Tibial nerve (tissue), 3 donors: ENCODE measurements at regions not wholly inside any gene's neighbourhood (a gene's known extent, or its start where the extent isn't known, plus 50 kb on each side); places are given as distances from the start of the nearest gene placed in this dataset.
"Not testable (repeated sequence)": the region's sequence is repeated elsewhere in the genome, so short reads cannot be mapped to it uniquely, and the experiment has no call there.

ENCODE experiments used
- POLR2A ChIP-seq, 2 donors: fragments of 450-650 bp; IDR thresholded peaks; one replicate each; pipeline ENCODE4 v1.6.1; 2017; ENCODE audit warnings: antibody characterized with exemption in 2 of 2, mild to moderate bottlenecking in 2 of 2, moderate library complexity in 2 of 2
- TF ChIP-seq, protein P1 (sequence below), 5 experiments: fragments of 200-600 bp in 3 of 5; fragments of 450-650 bp in 2 of 5; sonication (generic) in 3 of 5; IDR thresholded peaks; one replicate each; pipeline ENCODE4 v1.5.1; 2016 to 2019; ENCODE audit warnings: antibody characterized with exemption in 5 of 5, mild to moderate bottlenecking in 3 of 5, moderate library complexity in 2 of 5

- TF ChIP-seq, protein P1, sequence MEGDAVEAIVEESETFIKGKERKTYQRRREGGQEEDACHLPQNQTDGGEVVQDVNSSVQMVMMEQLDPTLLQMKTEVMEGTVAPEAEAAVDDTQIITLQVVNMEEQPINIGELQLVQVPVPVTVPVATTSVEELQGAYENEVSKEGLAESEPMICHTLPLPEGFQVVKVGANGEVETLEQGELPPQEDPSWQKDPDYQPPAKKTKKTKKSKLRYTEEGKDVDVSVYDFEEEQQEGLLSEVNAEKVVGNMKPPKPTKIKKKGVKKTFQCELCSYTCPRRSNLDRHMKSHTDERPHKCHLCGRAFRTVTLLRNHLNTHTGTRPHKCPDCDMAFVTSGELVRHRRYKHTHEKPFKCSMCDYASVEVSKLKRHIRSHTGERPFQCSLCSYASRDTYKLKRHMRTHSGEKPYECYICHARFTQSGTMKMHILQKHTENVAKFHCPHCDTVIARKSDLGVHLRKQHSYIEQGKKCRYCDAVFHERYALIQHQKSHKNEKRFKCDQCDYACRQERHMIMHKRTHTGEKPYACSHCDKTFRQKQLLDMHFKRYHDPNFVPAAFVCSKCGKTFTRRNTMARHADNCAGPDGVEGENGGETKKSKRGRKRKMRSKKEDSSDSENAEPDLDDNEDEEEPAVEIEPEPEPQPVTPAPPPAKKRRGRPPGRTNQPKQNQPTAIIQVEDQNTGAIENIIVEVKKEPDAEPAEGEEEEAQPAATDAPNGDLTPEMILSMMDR (IDR thresholded peaks at IDR 0.05) = not testable (repeated sequence)
- TF ChIP-seq POLR2A (IDR thresholded peaks at IDR 0.05) = not testable (repeated sequence)
Observed at GRCh38 chr1:82136351-82136750, 335.6 kb downstream of the ADGRL2 start.
